ENCODE measurements at regions not wholly inside any gene's neighbourhood (a gene's known extent, or its start where the extent isn't known, plus 50 kb on each side); places are given as distances from the start of the nearest gene placed in this dataset.

DNA sequence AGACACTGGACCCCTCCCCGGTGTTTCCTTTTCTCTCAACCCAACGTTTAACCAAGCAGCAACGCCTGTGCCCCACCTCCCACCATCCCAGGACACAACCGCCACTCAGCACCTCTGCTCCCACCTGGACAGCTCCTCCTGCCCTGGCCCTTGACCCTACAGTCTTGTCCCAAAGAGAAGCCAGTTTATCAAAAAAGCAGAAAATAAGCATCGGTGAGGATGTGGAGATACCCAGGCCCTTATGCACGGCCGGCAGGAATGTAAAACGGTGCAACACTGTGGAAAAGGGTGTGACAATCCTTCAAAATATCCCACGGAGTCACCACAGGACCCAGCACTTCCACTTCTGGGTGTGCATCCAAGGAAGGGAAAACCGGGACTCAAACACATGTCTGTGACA is 176.2 kb upstream of the RNF32 start:
- TF ChIP-seq CTCF (IDR thresholded peaks at IDR 0.05) (no peak), EZH2 (IDR thresholded peaks at IDR 0.05; ENCODE audit: borderline replicate concordance, insufficient read depth, low read depth, low read length, poor library complexity, severe bottlenecking) (no peak)

Measured in B cell (primary cell).